ENCODE measurements at regions not wholly inside any gene's neighbourhood (a gene's known extent, or its start where the extent isn't known, plus 50 kb on each side); places are given as distances from the start of the nearest gene placed in this dataset.

DNA sequence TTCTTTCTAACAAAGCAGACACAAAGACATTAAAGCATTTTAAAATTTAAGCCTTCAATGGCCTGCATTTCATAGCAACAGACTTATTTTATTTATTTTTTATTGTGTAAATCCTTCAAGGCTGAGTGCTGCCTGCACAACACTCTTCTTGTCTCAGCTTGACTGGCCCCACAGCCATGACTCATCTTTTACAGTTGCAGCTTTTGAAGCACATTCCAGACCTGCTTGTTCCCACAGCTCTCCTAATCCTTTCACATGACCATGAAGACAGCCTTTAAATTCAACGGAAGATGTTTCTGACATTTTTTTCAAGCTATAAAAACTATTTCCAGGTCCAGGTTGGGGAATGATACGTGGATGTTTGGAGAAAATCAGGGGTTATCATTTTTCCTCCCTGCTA lies 276.9 kb upstream of the TACR3 start:
- Mint-ChIP-seq H3K9me3 (peaks cover 9% of the 10 kb centered on the region), H3K4me3 (no peak overlapping the region), H3K36me3 (ENCODE audit: low read depth) (no peaks in the 10 kb centered on the region), H3K27me3 (no peaks in the 10 kb centered on the region), H3K27ac (no peak overlapping the region), H3K4me1 (ENCODE audit: low read depth) (no peaks in the 10 kb centered on the region)
- TF ChIP-seq, protein P1, sequence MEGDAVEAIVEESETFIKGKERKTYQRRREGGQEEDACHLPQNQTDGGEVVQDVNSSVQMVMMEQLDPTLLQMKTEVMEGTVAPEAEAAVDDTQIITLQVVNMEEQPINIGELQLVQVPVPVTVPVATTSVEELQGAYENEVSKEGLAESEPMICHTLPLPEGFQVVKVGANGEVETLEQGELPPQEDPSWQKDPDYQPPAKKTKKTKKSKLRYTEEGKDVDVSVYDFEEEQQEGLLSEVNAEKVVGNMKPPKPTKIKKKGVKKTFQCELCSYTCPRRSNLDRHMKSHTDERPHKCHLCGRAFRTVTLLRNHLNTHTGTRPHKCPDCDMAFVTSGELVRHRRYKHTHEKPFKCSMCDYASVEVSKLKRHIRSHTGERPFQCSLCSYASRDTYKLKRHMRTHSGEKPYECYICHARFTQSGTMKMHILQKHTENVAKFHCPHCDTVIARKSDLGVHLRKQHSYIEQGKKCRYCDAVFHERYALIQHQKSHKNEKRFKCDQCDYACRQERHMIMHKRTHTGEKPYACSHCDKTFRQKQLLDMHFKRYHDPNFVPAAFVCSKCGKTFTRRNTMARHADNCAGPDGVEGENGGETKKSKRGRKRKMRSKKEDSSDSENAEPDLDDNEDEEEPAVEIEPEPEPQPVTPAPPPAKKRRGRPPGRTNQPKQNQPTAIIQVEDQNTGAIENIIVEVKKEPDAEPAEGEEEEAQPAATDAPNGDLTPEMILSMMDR (IDR thresholded peaks at IDR 0.05): no peak
- intact Hi-C loops (cut with DNase I, micrococcal nuclease): no loop called here
- ATAC-seq (ENCODE audit: poor library complexity) (no peak), DNase-seq (no peak)
- ChIA-PET POLR2A (interaction anchor here (0.5 kb wide), 1 partner anchor 39 kb away, joined by 3 read pairs; no protein-coding TSS in a partner anchor), CTCF (no interaction called here)
- H3K27ac ChIP-seq (ENCODE audit: low read depth in 1 of 2, low read length in 2 of 2): no peak overlapping the region
- no peaks in the 10 kb centered on the region for H3K36me3 ChIP-seq (ENCODE audit: insufficient read depth, low read length)
- H3K4me1 ChIP-seq (ENCODE audit: insufficient read depth, low read length): no peaks in the 10 kb centered on the region
- no peaks in the 10 kb centered on the region for H3K27me3 ChIP-seq (ENCODE audit: control insufficient read depth in 1 of 2, insufficient read depth in 2 of 2, low read length in 2 of 2)
- no peak overlapping the region for H3K4me3 ChIP-seq (ENCODE audit: low read length)
- H3K9me3 ChIP-seq (ENCODE audit: control insufficient read depth in 1 of 2, insufficient read depth in 1 of 2, low read length in 2 of 2): peaks cover 2 to 13% of the 10 kb centered on the region in 2 experiments

DNA sequence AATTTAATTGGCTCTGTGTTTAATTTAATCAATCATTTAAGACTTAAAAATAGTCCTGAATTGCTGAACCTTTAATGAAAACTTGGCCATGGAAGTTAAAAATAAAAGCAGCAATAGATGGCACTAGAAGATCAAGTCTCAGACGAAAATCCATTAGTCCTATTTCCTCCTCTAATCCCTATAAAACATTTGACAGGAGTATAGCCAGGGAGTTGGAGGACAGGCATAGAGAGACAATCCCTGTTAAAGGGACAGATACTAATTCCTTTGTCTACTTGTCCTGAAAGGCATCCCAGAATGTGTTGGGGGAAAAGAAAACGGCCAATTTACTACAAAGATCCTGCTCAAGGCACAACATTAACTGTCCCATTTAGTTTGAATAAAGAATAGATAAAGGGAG lies 276.3 kb upstream of the TACR3 start:
- Histone ChIP-seq H3K27ac (ENCODE audit: low read depth in 1 of 2, low read length in 2 of 2) (no peak overlapping the region), H3K4me1 (ENCODE audit: insufficient read depth, low read length) (no peaks in the 10 kb centered on the region), H3K27me3 (ENCODE audit: control insufficient read depth in 1 of 2, insufficient read depth in 2 of 2, low read length in 2 of 2) (no peaks in the 10 kb centered on the region), H3K4me3 (ENCODE audit: low read length) (no peak overlapping the region), H3K9me3 (ENCODE audit: control insufficient read depth in 1 of 2, insufficient read depth in 1 of 2, low read length in 2 of 2) (peaks cover 4 to 10% of the 10 kb centered on the region in 2 experiments), H3K36me3 (ENCODE audit: insufficient read depth, low read length) (no peaks in the 10 kb centered on the region)
- Mint-ChIP-seq H3K36me3 (ENCODE audit: low read depth) (no peaks in the 10 kb centered on the region), H3K4me1 (ENCODE audit: low read depth) (no peaks in the 10 kb centered on the region), H3K4me3 (no peak overlapping the region), H3K9me3 (peaks cover 10% of the 10 kb centered on the region), H3K27ac (no peak overlapping the region), H3K27me3 (no peaks in the 10 kb centered on the region)
- DNase-seq (no peak), ATAC-seq (ENCODE audit: poor library complexity) (no peak)
- intact Hi-C loops (cut with DNase I, micrococcal nuclease): no loop called here
- ChIA-PET POLR2A (no interaction called here), CTCF (no interaction called here)
- TF ChIP-seq, protein P1 (IDR thresholded peaks at IDR 0.05): no peak

DNA sequence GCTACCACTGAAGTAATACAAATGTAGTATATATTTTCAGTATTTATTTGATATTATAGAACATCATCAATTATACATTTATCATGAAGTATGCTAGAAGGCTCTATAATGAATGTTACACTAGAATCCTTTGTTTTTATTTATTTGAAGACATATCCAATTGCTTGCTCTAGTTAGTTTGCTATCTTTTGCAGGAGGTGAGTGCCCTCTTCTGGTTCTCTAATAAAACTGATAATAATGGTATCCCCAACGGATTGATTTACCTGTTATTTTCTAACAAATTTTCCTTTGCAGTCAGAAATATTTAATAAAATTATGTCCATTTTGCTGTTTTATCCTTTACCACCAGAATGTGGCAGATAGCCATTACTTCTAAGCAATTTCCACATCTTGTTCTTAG lies 274.3 kb upstream of the TACR3 start:
- H3K27ac ChIP-seq (ENCODE audit: low read depth in 1 of 2, low read length in 2 of 2): no peak overlapping the region
- ATAC-seq (ENCODE audit: poor library complexity) (no peak), DNase-seq (no peak)
- Mint-ChIP-seq H3K4me1 (ENCODE audit: low read depth) (no peaks in the 10 kb centered on the region), H3K27ac (no peak overlapping the region), H3K27me3 (no peaks in the 10 kb centered on the region), H3K4me3 (no peak overlapping the region), H3K9me3 (peaks cover 13% of the 10 kb centered on the region), H3K36me3 (ENCODE audit: low read depth) (no peaks in the 10 kb centered on the region)
- intact Hi-C loops (cut with DNase I, micrococcal nuclease): no loop called here
- H3K9me3 ChIP-seq (ENCODE audit: control insufficient read depth in 1 of 2, insufficient read depth in 1 of 2, low read length in 2 of 2): peaks cover 4 to 6% of the 10 kb centered on the region in 2 experiments
- TF ChIP-seq, protein P1 (IDR thresholded peaks at IDR 0.05): no peak
- ChIA-PET POLR2A (no interaction called here), CTCF (no interaction called here)
- no peaks in the 10 kb centered on the region for H3K4me1 ChIP-seq (ENCODE audit: insufficient read depth, low read length)
- H3K4me3 ChIP-seq (ENCODE audit: low read length): no peak overlapping the region
- H3K36me3 ChIP-seq (ENCODE audit: insufficient read depth, low read length): no peaks in the 10 kb centered on the region
- H3K27me3 ChIP-seq (ENCODE audit: control insufficient read depth in 1 of 2, insufficient read depth in 2 of 2, low read length in 2 of 2): no peaks in the 10 kb centered on the region

Data from CD4-positive, alpha-beta T cell (primary cell).